ENCODE measurements at regions not wholly inside any gene's neighbourhood (a gene's known extent, or its start where the extent isn't known, plus 50 kb on each side); places are given as distances from the start of the nearest gene placed in this dataset.
"Not testable (repeated sequence)": the region's sequence is repeated elsewhere in the genome, so short reads cannot be mapped to it uniquely, and the experiment has no call there.

DNA sequence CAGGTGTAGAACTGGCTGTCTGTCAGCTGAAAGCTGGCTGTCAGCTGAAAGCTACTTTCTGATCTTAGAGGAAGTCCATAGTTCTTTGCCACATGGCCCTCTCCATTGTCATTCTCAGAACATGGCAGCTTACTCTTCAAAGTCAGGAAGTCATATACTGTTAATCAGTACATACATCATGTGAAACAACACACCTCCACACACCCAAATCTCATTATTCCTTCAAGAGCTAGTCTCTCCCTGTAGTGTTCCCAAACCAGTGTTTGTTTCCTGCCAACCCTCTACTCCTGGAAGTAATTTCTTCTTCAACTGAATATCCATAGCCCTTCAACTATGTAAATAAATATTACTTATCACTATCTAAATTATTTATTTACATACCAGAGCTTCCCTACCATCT lies 58.9 kb downstream of the OR5AK2 start:
- DNase-seq (ENCODE audit: low spot score), result no peak

DNA sequence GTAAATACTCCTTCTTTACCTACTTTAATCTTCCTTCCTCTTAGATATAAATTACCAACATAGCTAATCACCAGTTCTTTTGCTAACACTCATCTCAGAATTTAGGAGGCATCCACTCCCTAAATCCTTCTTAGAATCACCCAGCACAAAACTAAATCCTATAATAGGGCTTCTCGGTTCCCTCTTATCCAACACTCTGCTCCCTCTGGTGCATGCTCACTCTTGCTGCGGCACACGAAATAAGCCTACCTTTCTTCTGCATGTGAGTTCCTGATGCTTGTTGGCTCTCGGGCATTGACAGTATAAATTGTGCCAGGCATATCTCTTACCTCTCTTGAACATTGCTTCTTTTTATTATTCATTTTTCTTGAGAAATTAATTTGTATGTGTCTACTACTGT lies 61.0 kb downstream of the OR5AK2 start:
- DNase-seq (ENCODE audit: low spot score), result no peak

DNA sequence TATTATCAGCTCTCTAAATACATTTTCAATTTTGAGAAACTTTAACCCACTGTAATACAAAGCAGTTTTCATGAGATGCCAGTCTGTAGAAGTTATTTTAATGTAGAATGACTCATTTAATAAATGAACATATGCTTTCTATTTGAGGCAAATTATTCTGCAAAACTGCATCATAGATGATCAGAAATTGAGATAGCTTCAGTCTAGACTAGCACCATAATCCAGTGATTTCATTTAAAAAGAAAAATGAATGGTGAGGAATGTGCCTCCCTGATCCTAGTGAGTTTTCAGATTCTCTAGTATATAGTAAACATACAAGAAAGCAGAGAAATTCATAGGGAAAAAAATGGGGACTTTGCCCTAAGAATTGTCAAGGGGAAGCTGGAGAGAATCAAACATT lies 66.1 kb downstream of the OR5AK2 start:
- no peak for DNase-seq (ENCODE audit: low spot score)

DNA sequence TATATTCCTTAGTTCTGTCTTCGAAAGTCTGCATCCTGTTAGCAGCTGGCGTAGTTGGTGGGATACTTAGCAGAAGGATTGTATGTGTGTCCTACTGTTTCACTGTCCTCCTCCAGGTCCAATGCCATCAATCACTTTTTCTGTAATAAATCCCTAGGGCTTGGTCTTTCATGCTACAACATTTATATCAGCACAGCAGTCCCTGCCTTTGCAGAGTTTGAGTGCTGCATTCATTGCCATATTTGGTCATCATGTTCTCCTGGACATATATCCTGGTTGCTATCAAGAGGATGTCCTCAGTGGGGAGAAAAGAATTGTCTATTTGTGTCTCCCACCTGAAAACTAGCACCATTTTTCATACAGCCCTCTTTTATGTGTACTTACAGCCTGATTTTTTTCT lies 67.0 kb downstream of the OR5AK2 start:
- DNase-seq (ENCODE audit: low spot score), result no peak

DNA sequence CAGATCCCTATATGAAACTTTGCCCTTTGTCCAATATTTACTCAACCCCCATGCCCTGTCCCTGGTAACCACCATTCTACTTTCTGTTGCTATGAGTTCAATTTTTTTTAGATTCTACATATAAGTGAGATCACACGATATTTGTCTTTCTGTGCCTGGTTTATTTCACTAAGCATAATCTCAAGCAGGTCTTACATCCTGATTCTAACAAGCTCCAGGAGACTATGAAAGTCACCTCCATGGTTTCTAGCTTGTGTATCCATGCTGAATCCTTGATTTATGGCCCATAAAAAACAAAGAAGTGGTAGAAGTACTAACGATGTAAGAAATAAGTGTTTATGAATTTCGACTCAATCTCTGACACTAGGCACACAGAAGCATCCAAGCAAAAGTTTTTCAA lies 68.0 kb downstream of the OR5AK2 start:
- no peak for DNase-seq (ENCODE audit: low spot score)

DNA sequence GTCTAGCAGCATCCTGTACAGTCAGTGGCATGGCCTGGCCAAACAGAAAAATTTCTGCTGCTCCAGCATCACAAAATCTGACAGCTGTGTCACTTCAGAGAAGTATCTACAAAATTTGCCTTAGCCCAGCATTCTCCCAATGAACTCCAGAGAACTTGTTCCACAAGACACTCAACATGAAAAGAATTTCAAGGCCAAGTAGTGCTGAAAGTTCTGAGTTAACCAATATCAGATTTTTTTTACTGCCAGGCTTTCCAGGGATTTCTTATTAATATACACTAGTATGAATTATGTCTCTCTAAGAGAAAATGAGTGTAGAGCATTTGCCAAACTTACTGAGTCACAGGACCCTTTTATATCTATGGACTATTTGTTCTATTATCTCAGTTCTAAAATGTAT lies 68.8 kb downstream of the OR5AK2 start:
- DNase-seq (ENCODE audit: low spot score), result no peak

DNA sequence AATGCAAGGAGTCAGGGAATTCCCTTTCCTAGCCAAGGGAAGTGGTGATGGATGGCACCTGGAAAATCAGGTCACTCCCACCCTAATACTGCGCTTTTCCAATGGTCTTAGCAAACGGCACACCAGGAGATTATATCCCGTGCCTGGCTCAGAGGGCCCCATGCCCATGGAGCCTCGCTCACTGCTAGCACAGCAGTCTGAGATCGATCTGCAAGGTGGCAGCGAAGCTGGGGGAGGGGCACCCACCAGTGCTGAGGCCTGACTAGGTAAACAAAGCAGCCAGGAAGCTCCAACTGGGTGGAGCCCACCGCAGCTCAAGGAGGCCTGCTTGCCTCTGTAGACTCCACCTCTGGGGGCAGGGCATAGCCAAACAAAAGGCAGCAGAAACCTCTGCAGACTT lies 74.2 kb downstream of the OR5AK2 start:
- DNase-seq (ENCODE audit: low spot score), result not testable (repeated sequence)

DNA sequence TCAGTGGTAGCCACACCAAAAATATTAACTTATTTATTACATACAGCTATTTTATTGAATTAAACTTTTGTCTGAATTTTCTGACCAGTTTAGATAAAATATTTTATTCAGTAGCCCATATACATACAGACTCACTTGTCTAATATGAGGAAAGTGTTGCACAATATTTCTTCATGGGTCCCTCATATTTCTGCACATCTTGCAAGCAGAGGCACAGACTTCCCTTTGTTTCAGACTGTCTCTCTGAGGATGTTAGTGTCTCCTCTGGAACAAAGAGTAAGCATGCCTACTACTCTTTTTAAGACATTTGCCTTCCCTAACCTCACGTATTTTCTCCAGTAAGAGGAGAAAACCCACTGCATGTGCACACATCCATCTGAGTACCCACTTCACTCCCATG lies 81.2 kb downstream of the OR5AK2 start:
- DNase-seq (ENCODE audit: low spot score), result no peak

DNA sequence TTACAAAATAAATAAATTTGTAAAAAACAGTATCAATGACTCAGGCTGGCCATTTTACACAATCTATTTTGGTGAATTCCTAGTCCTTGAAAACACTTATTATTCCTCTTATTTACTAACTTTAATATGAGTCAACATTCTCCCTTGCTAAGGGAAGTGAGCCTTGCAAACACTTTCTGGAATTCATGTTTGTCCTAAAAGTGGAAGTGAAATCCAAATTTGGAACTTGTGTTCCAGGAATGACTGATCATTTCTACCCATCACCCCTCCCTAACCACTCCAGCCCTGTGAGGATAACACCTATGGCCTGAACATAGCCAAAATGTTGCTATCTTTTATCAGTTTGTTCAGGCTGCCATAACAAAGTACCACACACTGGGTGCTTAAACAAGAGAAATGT lies 83.1 kb downstream of the OR5AK2 start:
- no peak for DNase-seq (ENCODE audit: low spot score)

DNA sequence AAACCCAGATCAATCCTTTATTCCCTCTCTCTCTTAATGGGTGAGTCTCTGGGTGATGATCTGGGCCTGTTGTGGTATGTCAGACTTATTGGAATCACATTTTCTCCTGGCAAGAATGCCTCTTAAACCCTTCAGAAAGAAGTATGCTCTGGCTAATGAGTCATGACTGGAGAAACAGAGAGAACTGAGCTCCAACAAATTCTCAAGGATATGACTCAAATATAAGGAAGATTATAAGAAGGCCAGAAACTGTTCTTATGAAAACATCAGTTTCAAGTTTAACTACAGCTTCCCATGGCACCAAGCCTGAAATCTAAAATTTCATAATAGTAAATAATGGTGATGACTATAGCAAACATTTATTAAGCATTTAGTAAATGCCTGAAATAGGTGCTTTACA lies 83.9 kb downstream of the OR5AK2 start:
- no peak for DNase-seq (ENCODE audit: low spot score)

DNA sequence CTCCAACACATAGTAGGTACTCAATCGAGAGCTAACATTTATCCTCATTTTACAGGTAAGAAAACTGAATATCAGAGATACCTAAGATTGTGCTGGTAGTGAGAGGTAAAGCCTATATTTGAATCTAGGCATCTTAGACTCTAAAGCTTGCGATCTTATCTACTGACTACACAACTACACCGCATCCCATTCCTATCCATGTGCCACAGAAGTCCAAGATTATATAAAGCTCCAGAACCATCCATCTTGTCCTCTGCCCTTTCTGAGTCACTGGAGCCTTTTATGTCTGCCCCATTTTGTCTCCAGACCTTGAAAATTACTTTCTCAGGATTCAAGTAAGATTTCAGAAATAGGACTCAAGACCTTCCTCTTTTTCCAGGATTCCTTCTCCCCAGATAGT lies 84.4 kb downstream of the OR5AK2 start:
- no peak for DNase-seq (ENCODE audit: low spot score)

DNA sequence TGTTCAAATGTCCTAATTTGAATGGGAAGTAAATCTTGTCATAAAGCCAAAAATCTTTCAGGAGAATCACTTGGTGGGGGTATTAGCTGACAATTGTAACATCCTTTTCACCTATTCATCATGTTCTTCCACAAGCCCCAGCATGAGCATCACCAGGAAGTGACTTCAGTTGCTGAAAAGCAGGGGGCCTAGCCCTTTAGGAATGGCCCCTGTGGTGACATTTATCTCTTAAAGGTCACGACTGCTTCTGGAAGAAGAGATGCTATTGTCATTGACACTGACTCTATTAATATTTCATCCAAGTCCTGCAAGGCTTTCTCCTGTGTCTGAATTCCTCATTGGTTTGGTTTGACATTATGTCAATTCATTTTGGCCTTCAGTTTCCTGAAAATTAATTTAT lies 92.6 kb downstream of the OR5AK2 start:
- DNase-seq (ENCODE audit: low spot score), result no peak

DNA sequence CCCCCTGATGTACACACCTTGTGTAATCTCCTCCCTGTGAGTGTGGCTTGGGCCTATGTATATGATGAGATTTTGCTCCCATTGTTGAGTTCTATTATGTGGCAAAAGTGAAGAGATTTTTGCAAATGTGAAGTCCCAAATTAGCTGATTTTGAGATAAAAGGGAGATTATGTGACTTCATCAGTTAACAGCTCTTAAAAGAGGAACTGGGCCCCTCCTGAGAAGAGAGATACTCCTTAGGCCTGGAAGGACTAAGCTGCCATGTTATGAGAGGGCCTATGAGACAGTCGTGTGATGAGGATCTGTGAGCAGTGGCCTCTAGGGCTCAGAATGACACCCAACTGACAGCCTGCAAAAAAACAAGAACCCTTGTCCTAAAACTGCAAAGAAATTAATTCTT lies 93.4 kb downstream of the OR5AK2 start:
- DNase-seq (ENCODE audit: low spot score), result no peak

DNA sequence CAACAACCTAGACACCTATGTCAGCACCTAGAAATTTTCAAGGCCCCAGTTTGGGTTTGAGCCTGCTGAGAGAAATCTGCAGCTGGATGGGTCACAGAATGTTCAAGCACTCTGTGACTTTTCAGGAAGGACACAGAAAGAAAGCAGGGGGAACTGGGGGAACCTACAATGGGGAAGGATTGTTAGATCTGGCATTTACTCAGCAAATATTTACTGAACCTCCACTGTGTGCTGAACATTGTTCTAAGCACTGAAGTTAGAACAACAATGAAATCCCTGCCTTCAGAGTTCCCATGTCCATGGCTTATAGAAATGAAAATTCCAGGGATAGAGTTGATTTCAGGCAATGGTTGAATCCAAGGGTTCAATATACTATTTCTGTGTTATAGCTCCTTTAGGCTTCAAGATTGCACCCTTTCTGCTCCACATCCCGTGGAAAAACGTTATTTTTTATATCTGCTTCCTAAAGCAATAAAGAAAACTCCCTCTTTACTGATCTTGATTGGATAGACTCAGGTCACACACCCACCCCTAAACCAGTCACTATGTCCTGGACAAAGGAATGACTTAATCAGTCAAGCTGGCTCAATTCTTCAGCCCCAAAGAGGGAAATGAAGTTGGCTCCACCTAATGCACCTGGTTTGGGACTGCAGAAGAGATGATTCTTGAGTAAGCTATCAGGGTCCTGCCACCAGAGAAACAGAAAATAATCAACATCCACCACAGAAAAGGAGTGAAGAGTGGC lies 95.1 kb downstream of the OR5AK2 start:
- DNase-seq (ENCODE audit: low spot score), result no peak

DNA sequence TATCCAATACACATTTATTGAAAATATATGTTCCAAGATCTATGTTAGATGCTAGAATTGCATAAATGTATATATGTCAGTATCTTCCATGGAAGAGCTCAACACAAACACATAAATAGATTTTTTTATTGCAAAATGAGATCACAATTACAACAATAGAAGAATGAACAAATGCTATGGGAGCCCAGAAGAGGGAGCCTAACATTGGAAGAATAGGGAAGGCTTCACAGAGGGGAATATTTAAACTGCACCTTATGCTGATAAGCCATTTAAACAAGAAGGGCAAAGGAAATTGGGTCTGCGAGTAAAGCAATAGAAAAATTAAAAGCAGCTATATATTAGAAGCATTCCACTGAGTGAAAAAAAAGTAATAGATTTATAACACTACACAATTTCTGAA lies 96.1 kb upstream of the LRRC55 start:
- DNase-seq (ENCODE audit: low spot score), result no peak

DNA sequence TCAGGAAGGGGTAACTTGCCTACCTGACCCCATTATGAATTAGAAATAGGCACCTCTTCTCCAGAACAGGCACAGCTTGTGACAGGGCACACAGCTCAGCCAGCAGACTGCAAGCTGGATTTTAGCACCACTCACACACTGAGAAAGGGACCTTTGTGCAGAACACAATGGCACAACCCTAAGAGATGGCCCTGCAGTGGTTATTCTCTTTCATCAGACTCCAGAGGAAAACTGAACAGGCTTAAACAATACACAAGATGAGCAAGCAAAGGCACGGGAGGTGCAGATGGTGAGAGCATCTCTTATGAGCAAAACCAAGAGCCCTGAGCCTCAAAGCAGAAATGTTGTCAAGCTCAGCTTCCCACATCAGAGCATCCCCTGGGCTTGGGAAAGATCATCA lies 93.8 kb upstream of the LRRC55 start:
- no peak for DNase-seq (ENCODE audit: low spot score)

DNA sequence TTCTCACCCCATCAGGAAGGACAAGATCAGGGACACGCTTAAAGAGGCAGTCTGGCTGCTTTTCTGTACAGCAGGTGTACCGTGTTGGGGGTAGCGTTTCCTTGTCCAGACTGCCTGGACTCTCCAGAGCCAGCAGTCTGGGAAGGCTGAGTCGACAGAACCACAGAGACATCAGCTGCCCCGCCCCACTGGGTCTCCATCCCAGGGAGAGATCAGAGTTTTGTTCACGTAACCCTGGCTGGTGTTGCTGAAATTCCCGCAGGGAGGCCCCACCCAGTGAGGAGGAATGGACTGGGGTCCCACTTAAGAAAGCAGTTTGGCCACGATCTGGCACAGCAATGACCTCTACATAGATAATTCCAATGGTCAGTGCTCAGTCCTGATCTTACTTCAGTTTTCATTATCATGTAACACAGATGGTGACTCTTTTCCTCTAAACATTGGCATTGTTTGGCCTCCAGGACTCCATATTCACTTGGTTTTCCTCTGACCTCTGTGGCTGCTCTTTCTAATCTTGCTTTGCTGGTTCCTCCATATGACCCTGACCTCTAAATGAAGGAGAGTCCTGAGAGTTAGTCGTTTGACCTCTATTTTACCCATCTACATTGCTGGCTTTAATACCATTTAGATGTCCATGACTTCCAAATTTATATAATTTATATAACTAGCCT lies 89.6 kb upstream of the LRRC55 start:
- DNase-seq (ENCODE audit: low spot score), result no peak

DNA sequence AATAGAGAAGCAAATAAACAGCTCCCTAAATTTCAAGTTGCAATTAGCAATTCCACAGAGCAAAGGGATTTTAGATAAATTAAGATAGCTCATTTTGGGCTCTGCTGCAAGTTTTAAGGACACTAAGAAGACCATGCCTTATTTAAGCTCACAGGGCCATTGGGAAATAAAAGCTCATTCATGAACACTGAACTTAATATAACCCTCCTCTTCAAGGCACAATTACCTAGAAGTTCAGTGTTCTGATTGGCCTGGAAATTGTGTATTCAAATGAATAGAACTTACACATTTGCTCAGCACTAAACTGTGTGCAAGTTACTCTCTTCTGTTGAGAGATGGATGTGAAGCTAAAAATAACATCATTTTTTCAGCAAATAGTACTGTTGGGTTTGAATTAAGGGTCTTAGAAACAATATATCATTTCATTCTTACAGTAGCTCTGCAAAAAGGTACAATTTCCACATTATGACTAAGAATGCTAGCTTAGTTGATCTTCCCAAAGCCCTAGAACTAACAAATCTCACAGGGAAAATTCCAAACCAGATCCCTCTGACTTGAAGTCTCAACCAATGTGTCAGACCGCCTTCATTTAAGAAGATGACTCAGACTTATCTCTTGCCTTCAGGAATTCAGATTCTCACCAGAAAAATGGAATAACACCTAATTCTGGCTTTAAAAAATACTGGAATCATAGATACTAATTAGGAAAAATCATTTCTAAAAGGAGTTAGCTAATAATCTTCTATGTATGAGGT lies 87.4 kb upstream of the LRRC55 start:
- DNase-seq (ENCODE audit: low spot score), result no peak

DNA sequence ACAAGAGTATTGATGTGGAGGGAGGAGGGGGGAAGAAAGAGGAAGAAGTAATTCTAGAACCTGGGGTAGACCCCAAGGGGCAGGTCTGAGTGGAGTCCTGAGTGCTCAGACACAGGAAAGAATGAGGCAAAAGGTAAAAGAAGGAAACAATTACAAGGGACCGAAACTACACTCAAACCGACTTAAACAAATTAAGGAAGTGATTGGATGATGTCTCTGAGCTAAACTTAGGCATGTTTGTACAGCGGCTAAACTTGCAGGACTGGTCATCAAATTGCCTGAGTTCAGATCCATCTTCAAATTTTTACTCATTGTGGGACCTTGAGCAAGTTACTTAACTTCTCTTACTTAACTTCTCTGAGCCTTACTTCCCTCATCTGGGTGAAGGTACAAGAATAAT lies 86.3 kb upstream of the LRRC55 start:
- no peak for DNase-seq (ENCODE audit: low spot score)

DNA sequence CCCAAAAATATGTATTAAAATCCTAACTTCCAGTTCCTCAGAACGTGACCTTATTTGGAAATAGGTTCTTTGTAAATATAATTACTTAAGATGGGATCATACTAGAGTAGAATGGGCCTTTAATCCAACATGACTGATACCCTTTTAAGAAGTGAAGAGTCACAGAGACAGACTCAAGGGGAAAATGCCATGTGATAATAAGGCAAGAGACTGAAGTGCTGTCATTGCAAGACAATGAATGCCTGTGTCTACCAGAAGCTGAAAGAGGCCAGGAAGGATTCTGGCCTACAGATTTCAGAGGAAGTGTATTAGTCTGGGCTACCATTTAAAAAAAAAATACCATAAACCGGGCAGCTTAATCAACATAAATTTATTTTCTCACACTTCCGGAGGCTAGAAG lies 85.9 kb upstream of the LRRC55 start:
- no peak for DNase-seq (ENCODE audit: low spot score)

DNA sequence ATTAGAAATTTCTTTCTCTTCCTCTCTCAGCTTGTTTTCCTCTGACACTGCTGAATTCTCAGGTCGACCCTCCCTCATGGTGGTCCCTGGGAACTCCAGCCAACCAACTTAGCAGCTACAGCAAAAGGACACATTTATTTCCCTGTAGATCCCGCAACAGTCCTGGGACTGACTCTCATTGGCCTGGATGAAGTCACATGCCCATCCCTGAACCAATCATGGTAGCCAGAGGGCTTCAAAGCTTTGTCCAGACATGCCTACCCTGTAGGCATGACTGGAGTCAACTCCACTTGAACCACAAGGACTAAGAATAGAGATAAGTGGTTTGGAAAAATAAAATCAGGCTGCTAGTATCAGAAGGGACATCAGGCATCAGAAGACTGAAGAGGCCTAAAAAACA lies 84.6 kb upstream of the LRRC55 start:
- no peak for DNase-seq (ENCODE audit: low spot score)

DNA sequence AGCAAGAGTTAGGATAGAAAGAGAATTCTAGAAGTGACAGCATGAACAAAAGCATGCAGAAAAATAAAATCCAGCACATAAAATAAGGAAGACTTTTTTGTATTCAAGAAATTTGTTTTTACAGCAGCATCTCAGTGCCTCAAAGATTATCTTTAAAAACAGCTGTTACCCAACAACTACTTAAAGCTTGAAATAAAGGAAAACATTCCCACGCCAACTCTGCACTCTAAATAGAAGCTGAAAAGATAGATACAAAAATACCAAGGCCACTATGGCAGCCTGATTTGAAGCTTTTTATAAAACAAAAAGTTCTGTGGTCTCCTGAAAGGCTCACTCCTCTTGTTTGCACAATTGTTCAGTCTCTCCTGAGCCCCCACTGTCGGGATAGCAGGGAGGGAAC lies 83.6 kb upstream of the LRRC55 start:
- DNase-seq (ENCODE audit: low spot score), result no peak

DNA sequence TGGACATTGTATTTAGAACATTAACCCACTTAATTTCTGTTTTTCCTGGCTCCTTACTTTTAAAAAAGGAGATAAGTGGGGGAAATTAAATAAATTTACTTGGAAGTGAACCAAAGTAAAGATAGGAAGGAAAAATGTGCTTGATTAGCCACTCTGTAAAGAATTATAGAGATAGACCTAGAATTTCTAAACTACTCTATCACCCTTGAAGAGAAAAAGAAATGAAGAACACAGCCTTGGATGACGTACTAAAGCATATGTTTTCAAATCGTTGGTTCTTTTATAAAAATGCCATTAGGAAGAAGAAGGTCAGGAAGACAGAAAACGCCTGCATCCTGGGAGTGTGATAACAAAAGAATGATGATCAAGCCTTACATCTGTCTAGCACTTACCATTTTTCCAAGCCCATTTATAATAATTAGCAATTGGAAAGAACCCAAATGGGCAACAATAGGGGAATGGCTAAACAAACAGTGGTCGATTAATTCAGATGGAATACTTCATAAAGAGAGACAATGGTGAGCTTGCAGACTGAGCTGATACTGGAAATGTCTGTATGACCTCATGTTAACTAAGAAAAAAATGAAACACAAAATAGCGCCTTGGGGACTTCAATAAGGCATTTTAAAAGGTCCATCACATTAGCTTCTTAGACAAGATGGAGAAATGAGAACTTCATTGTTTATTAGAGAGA lies 81.0 kb upstream of the LRRC55 start:
- no peak for DNase-seq (ENCODE audit: low spot score)

Data from ureter (tissue), 1 donor.